NCI-H2107 treated with DMSO at 0.1 percent for 48 hours (cell line): ENCODE measurements at regions not wholly inside any gene's neighbourhood (a gene's known extent, or its start where the extent isn't known, plus 50 kb on each side); places are given as distances from the start of the nearest gene placed in this dataset.

Source experiments
- DNase-seq: peaks from one replicate; lab custom pipeline; 2025; ENCODE audit not compliant: unreplicated experiment; lab: John Stamatoyannopoulos, UW

DNA sequence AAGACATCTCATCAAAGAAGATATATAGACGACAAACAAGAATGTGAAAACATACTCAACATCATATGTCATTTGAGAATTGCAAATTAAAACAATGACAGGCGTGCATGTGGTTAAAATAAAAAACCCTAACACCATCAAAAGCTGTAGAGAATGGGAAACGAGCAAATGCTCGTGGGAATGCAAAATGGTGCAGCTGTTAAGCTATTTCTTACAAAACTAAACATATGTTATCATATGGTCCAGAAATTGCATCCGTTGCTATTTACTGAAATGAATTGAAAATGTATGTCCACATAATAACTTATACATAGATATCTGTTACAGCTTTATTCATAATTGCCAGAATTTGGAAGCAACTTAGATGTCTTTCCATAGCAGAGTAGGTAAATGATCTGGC, 574.4 kb downstream of the TNS3 start:
- DNase-seq: no peak

DNA sequence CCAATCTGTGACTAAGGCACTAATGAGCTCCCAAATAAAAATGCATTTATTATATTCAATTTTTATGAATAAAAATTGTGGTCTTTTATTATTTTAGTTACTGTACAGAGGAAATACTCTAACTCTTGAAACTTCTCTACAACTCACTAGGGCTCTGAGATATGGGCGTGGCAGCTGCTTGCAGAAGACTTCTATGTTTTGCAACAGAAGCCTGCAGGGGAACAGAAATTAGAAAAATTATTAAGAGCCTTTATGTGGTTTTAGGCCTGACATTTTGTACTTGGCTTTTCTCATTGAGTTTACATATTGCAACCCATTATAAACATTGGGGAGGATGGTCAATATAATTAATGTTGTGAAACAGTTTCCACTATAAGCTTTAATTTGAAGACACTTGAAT, 581.4 kb downstream of the TNS3 start:
- no peak for DNase-seq

DNA sequence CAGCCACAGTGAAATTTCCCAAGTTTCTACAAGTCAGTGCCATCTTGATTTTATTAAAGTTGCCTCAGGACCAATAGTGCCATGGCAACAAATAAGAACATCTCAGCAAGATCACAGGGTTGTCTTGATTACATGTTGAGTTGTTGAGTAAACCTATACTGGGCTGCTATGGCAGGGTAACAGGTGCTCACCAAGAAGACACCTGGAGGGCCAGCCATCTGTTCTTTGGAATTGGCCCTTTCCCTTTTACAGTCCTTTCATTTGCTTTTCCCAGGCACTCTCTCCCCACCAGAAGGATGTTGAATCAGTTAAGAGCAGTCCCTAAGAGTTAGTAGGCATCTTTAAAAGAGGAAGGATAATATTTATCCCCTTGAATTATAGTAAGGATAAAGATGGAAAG, 582.0 kb downstream of the TNS3 start:
- no peak for DNase-seq

DNA sequence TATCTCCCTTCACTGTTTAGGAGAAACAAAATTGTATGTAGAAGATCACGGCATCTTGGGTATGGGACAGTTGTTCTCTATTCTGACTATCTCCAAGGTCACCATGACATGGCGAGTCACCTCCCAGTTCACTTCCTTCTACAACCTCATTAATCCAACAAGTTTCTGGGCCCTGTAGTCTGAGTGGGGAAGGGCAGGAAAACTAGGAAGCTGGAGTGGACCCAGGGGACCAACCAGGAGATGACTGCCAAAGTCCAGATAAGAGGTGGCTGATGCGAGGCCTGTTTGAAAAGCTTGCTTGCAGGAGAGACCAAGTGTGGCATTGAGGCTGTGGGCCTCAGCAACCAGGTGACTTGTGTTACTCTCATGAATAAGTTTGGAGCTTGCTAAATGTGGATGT, 584.9 kb downstream of the TNS3 start:
- DNase-seq: no peak

DNA sequence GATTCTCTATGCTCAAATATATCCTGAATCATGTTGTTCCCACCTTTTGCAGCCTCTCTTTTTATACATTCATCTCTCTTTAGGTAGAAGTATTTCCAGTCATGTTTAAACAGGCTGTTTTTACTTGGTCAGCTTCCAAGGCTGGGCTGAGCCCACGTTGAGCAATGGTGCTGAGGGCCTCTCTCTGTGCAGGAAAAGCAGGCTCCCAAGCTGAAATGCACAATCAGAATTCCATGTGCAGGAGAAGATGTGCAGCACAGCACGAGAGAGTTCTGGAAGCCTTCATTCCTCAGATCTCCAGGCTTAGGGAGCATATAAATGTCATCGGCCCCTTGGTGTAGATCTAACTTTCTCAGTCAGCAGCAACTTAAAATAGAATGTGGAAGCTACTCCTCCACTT, 588.5 kb downstream of the TNS3 start:
- DNase-seq: no peak

DNA sequence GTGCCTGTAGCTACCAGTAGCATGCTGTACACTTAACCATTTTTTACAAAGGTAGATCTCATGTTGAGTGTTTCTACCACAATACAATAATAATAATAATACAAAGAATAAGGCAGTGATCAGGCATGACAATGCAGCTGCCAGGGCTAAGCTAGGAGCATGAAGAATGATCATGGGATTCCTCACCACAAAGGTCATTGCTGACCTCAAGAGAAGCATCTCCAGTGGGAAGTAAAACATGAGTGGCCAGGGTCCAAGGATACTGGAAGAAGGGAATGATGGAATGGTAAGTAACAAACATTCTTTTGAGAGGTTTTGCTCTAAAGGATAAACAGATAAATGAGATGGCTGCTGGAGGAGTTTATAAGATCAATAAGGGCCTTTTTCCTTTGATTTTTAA, 591.1 kb downstream of the TNS3 start:
- DNase-seq: no peak

DNA sequence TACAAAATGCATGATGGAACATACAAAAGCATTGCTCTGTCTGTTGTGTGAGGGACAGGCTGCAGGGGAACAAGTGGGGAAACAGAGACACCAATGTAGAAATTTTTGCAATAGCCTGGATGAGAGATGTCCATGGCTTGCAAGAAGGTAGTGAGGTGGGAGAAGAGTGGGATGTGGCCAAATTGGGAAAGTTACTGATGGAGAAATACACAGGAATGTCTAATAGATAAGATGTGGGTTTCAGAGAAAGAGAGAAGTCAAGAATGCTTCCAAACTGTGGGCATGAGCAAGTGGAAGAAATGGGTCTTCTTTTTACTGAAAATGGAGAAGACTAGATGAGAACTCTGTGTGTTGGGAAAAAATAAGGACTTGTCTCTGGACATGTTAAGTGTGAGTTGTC, 592.7 kb downstream of the TNS3 start:
- no peak for DNase-seq

DNA sequence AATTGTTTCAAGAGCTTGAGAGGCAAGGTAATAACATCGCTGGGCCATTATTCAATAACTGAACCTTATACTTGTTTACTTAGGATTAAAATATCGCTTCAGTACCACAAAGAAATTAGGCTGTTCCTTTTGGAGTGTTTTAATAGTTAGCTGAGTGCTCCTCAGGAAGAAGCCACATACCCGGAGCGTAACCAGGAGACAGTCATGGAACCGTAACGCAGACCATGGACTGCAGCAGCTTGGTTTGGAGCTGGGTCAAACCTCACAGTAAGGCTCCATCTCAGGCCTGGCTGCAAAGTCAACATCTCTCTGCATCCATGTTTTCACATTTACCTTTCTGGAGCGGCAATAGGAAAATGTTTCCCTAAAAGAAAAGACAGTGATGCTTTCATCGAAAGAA, 599.0 kb downstream of the TNS3 start:
- DNase-seq: no peak

DNA sequence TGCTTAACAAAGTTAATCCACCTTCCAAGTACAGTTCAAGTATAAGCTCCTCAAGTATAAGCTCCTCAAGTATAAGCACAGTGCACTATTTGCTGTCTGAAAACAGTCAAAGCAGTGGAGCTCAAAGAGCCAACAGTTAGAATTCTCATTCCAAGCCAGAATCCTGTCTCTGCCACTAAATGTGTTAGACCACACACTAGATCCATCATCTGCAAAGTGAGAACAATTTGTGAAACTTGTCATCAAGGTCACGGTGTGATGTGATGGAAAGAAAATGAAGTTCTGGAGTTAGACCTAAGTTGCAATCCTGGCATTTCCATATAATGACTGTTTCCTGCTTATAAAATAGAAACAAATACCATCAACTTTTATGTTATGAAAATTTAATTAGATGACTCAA, 602.5 kb downstream of the TNS3 start:
- no peak for DNase-seq

DNA sequence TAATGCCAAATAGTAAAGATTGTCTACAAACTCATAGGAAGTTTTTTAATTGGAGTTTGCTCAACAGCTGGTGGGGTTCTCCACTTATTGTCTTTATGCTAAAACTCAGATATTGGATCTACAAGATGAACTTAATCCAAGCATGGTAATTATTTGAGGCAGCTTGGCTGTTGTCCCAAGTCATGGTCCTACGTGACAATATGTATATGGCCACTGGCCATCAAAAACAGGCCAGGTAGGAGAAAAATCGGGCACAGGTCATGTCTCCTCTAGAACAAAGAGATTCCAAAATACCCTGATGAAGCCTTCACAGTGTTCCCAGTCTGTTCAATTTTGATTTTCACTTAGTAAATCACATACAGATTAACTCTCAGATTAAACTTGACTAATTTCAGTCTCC, 606.4 kb downstream of the TNS3 start:
- DNase-seq: no peak

DNA sequence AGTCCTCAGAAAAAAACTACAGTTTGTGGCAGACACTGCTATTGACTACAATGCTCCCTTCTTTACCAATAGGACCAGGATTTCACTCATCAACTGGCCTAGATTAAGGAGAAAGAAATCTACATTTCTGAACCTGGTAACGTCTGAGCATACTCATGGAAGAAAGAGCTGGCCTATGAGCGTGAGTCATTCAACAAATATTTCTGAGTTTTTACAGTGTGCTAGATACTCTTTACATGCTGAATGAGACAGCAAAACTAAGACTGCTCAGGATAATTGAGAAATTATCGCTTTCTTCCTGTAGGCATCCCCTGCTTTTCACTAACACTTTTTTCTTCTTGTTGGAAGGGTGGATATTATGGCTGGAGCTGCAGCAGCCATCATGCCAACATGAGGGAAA, 609.7 kb downstream of the TNS3 start:
- no peak for DNase-seq

DNA sequence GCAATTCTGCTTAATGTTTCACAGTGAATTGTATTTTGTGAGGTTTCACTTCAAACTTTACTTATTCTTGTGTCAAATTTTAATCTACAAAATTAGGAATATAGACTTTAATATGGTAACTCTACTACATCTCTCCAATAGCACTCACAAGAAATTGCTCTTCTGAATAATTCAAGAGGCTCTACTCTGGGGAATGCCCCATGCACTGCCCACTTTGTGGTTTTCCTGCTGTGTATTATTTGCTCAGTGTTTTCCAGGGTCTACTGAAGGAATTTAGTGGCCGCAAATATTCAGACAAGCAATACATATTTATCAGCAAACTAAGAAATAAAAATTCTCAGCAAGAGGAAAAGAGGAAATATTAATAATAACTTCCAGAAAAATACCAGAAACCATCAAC, 611.4 kb downstream of the TNS3 start:
- no peak for DNase-seq

DNA sequence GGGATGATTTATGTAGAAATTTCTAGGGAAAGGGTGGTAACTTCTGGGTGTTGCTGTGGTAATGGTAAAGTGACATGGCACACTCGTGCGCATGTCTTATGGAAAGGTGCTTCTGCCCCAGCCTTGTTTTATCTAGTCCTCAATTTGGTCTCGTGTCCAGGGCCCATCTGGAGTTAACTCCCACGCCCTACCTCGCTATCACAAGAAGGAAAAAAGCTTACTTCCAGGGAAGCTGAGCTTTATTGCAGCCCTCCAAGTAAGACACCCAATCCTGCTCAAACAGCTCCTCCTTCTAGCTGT, 611.8 kb downstream of the TNS3 start:
- DNase-seq: no peak

DNA sequence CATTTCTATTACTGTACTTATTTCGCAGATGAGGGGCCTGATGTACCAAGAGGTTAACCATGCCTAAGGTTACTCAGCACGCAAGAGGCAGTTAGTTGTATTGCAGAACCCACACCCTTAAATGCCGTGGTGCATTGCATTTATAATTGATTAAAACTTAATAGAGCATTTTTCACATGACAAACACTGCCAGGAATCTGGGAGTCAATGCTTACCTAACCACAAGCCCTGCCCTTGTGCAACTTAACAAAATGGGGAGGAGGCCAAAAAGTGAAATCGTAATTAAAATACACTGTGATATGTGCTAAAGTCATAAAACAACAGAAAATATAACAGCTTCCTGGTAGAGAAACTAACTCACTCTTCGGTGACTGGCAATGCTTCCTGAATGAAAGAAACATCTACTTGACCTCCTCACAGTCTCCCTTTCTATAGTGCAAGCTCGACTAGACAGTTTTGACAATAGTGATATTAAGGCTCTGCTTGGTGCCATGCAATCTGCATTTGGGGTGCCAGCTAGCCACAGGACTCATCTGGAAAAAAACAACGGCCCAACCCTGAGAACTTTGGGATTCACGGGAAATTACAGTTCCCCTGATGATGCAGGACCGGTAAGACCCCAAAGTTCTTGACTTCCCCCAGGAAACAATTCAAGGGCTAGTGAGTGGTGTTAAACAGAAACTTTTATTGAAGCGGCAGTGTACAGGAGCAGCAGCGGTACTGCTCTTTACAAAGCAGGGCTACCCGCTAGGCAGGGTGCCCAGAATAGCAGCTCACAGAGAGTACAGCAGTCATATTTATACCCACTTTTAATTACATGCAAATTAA, 612.4 kb downstream of the TNS3 start:
- DNase-seq: no peak

DNA sequence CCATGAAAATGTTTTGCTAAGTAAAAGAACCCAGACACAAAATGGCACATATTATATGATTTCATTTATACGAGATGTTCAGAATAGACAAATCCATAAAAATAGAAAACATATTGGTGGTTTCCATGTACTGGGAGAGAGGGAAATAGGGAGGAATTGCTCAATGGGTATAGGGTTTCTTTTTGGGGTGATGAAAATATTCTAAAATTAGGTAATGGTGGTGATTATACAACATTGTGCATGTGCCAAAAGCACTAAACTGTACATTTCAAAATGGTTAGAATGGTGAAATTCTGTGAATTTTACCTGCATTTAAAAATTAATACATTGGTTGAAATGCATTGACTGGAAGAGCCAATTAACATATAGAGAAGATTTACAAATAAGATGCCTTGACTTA, 613.9 kb downstream of the TNS3 start:
- DNase-seq: no peak

DNA sequence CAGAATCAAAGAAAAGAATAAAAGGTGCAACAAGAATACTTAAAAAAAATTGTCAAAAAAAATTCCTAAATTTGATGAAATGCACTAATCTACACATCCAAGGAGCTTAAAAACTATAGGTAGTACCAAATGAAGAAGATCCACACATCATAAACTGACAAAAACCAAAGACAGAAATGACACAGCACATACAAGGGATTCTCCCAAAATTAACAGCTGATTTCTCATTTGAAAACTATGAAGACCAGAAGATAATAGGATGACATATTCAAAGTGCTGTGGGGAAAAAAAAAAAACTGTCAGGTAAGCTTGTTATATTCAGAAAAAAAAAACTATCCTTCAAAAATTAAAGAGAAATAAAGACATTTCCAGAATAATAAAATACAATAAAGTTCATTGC, 618.2 kb downstream of the TNS3 start:
- no peak for DNase-seq

DNA sequence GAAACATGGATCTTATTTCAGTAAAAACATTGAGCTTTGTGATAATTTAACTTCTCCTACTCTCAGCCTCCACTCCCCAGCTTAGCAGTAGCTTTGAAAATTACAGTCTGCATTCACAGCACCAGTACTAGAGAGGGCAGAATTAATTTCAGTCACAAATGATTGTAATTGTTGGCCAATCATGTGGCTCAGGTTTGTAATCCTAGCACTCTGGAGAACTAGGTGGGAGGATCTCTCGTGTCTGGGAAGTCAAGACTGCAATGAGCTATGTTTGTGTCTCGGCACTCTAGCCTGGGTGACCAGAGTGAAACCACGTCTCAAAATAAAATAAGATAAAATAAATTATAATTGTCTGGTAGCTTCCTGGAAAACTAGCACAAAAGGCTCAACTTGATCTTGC, 620.9 kb downstream of the TNS3 start:
- DNase-seq: no peak

DNA sequence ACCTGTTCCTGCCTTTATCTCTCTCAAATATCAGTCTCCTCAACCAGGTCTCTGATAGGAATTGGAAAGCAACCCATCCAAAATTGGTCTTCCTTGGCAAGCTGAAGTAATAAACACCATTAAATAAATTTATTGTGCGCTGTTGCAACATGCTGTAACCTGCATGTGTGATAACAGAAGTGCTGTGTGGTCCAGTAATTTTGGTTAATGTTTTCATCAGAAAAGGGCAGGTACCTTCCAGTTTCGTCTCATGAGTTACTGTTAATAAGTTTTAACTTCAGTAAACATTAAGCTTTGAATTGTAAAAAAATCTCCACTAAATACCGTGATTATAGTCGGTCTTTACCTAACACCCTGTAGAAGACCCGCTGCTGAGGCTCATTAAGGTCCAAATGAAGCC, 624.7 kb downstream of the TNS3 start:
- DNase-seq: no peak

DNA sequence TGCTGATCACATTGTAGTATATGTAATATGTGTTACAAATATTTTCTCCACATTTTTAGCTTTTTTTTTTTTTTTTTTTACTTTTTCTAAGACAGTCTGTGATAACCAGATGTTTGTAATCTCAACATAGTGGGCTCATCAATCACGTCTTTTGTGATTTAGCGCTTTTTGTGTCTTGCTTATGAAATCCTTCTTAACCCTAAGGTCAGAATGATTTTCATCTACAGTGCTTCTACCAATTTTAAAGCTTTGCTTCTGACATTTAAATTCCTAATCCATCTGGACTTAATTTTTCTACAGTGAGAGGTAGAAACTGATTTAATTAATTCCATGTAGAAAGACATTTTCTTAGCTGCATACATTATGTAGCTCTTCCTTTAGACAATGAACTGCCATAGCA, 626.4 kb downstream of the TNS3 start:
- DNase-seq: no peak

DNA sequence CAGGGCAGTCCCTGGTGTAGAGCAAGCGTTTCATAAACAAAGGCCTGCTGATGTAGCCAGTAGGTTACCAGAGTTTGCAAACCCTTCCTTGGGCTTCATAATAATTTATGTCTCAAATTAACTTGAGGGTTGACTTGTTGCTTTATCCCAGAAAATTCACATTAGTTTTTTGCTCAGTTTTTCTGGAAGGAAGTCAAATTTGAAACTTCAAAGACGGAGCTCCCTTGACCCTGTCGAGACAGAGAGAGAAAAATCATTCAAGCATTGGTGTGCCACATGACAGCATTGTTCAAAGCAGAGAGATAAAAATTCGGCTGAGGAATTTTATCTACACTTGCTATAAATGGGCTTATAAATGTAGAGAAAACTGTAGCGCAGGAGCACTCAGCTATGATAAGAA, 627.7 kb downstream of the TNS3 start:
- DNase-seq: no peak

DNA sequence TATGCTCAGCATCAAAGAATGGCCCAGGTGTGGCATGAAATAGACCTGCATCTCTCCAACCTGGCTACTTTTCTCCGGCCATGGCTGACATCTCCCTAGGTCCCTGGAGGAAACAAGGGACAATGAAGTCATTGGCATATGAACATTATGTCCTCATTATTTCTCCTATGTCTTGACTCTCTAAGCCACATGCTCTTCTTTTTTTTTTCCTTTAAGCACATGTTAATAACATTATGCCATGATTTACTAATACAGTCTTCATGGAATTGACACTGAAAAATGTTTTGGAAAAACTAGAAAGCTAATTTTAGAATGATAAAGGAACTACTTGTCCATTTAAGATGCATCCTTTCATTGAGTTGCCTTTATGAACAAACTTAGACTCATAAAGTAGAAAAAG, 628.9 kb downstream of the TNS3 start:
- DNase-seq: no peak

DNA sequence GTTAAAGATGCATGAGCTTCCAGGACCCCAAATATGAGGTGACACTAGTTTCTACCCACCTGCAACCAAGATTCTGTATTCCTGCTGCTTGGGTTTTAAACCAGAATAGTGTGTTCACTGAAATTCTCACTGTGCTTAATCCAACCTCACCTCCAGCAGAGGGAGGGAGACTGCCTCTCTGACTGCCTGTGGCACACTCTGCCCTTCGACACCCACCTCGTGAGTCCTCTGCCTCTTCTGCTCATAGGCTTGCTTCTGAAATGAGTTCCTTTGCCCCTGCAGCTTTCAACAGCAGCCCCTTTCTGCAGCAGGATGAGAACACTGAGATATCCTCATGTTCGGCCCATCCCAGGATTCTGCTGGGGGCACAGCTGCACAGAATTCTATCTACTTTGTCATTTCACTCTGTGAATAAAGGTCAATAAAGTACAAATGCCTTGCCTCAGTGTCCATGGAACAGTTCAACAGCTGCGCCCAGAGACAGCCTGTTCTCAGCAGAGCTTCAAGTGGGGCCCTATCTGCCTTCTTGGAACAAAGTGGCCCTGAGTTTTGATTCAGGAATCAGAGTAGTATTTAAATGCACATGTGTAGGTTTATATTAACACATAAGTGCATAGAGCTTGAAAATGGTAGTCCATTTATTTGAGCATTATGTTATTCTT, 632.5 kb downstream of the TNS3 start:
- no peak for DNase-seq

DNA sequence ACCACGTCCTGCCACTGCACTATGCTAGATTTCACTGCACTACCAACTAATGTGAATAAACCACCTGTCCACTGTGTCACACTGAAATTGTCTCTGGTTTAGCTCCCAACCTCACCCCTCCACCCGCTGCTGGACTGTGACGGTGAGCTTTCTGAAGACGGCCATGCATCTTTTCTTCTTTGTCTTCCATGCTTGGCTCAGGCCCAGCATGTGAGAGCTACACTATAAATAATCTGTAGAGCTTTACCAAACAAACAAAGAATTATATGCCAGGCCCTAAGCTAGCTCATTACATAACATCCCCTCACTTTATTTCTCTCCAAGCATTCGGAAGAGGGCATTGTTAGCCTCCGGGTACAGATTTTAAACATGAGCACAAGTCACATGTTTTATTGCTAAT, 633.2 kb downstream of the TNS3 start:
- DNase-seq: no peak
